Keratinocyte (primary cell): ENCODE measurements at regions not wholly inside any gene's neighbourhood (a gene's known extent, or its start where the extent isn't known, plus 50 kb on each side); places are given as distances from the start of the nearest gene placed in this dataset.
A peak's percentile ranks its signal among the peaks of the same experiment; 100 is the strongest.

ENCODE experiments used
- DNase-seq: peaks from one replicate; pipeline ENCODE4 v3.0.0-alpha.2; 2011; ENCODE audit warnings: low read depth, missing footprints, low spot score
- FAIRE-seq: peaks from 2 replicates; lab custom pipeline; 2011; peaks lifted over from hg19 to GRCh38; lab: Jason Lieb, UNC
- H2AFZ ChIP-seq: 2 replicates; pipeline ENCODE4 v1.6.0; 2012; ENCODE audit warnings: low read length, control low read depth, inconsistent platforms; ENCODE audit not compliant: control insufficient read depth
- H3K27ac ChIP-seq: 2 replicates; pipeline ENCODE4 v1.5.1; 2011; ENCODE audit warnings: low read length; ENCODE audit not compliant: control insufficient read depth, insufficient read depth
- H3K27me3 ChIP-seq: 3 replicates; pipeline ENCODE4 v1.6.0; 2011; ENCODE audit warnings: low read length; ENCODE audit not compliant: control insufficient read depth, insufficient read depth; ENCODE audit errors: extremely low read depth
- H3K36me3 ChIP-seq, 2 experiments: 2 replicates in 1 of 2; 3 replicates in 1 of 2; pipeline ENCODE4 v1.5.1; 2011; ENCODE audit warnings: low read length in 2 of 2, mild to moderate bottlenecking in 1 of 2; ENCODE audit not compliant: control insufficient read depth in 2 of 2, insufficient read depth in 2 of 2; ENCODE audit errors: extremely low read depth in 1 of 2
- H3K4me1 ChIP-seq: 3 replicates; pipeline ENCODE4 v1.5.1; 2011; ENCODE audit warnings: low read length; ENCODE audit not compliant: control insufficient read depth, insufficient read depth; ENCODE audit errors: extremely low read depth
- H3K4me2 ChIP-seq: 3 replicates; pipeline ENCODE4 v1.6.0; 2011; ENCODE audit warnings: low read depth, low read length; ENCODE audit not compliant: control insufficient read depth, insufficient read depth; ENCODE audit errors: extremely low read depth
- H3K4me3 ChIP-seq, 3 experiments: fragments of 200-600 bp in 1 of 3; sonication (generic) in 1 of 3; 2 replicates in 2 of 3; 3 replicates in 1 of 3; pipeline ENCODE4 v1.5.1; 2011 to 2016; ENCODE audit warnings: low read length in 3 of 3, mild to moderate bottlenecking in 3 of 3, control low read depth in 2 of 3, inconsistent platforms in 1 of 3, low read depth in 1 of 3, mixed read lengths in 1 of 3, mixed run types in 1 of 3, moderate library complexity in 1 of 3; ENCODE audit not compliant: control insufficient read depth in 2 of 3, insufficient read depth in 2 of 3; ENCODE audit errors: extremely low read depth in 1 of 3
- H3K79me2 ChIP-seq: 2 replicates; pipeline ENCODE4 v1.6.0; 2012; ENCODE audit warnings: low read length; ENCODE audit not compliant: control insufficient read depth, insufficient read depth
- H3K9ac ChIP-seq: 3 replicates; pipeline ENCODE4 v1.6.0; 2011; ENCODE audit warnings: low read length; ENCODE audit not compliant: control insufficient read depth, insufficient read depth; ENCODE audit errors: extremely low read depth
- H3K9me1 ChIP-seq: 3 replicates; pipeline ENCODE4 v1.6.0; 2011; ENCODE audit warnings: low read length; ENCODE audit not compliant: control insufficient read depth, insufficient read depth; ENCODE audit errors: extremely low read depth
- H3K9me3 ChIP-seq: 2 replicates; pipeline ENCODE4 v1.5.1; 2012; ENCODE audit warnings: low read depth, low read length; ENCODE audit not compliant: control insufficient read depth
- H4K20me1 ChIP-seq: 3 replicates; pipeline ENCODE4 v1.6.0; 2011; ENCODE audit warnings: low read length; ENCODE audit not compliant: control insufficient read depth, insufficient read depth; ENCODE audit errors: extremely low read depth
- EZH2 ChIP-seq: IDR thresholded peaks from one replicate; pipeline ENCODE4 v1.6.1; 2012; ENCODE audit warnings: inconsistent platforms, mild to moderate bottlenecking, low read length, moderate library complexity
- dilution Hi-C: fragments of 300-500 bp; cut with MboI; formaldehyde crosslinking; loops from one replicate; pipeline ENCODE4 v1.7.0; 2020; ENCODE audit warnings: low sequenced_read_pairs; ENCODE audit not compliant: extremely low pct_ligation_motif_present
- TF ChIP-seq, protein P1 (sequence below), 3 experiments: IDR thresholded peaks in 1 of 3; conservative IDR thresholded peaks in 1 of 3; optimal IDR thresholded peaks in 1 of 3; 2 replicates in 2 of 3; 3 replicates in 1 of 3; pipeline versions ENCODE3 to v1.5.1; 2011; ENCODE audit warnings: low read length in 3 of 3, mild to moderate bottlenecking in 3 of 3, moderate library complexity in 2 of 3, control low read depth in 1 of 3, inconsistent platforms in 1 of 3; ENCODE audit not compliant: insufficient read depth in 2 of 3; ENCODE audit errors: extremely low read depth in 1 of 3

DNA sequence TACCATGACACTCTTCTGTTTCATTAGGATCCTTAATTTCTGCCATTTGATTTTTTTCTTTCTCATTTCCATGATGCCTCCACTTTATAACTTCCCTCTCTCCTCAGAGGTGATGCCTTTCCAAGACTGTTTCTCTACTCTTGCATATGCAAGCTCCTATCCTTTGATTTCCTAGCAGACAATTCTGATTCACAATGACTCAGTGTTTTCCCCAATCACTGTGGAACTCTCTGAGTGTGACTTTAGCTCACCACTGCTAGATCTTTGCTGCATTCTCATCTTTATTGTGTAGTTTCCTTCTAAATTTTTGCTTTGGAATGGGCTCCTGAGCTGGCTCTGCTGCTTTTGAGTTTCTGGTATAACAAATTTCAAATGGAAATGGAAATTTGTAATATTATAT is 184.9 kb downstream of the TINAG start:
- H3K36me3 ChIP-seq: no peaks in the 10 kb centered on the region
- no peak overlapping the region for H3K4me2 ChIP-seq
- H3K9ac ChIP-seq: no peak overlapping the region
- no peaks in the 10 kb centered on the region for H3K79me2 ChIP-seq
- peaks cover 17% of the 10 kb centered on the region for H3K4me1 ChIP-seq
- DNase-seq (peak; percentile 17), FAIRE-seq (peak; percentile 96)
- no peaks in the 10 kb centered on the region for H3K27me3 ChIP-seq
- TF ChIP-seq, protein P1, sequence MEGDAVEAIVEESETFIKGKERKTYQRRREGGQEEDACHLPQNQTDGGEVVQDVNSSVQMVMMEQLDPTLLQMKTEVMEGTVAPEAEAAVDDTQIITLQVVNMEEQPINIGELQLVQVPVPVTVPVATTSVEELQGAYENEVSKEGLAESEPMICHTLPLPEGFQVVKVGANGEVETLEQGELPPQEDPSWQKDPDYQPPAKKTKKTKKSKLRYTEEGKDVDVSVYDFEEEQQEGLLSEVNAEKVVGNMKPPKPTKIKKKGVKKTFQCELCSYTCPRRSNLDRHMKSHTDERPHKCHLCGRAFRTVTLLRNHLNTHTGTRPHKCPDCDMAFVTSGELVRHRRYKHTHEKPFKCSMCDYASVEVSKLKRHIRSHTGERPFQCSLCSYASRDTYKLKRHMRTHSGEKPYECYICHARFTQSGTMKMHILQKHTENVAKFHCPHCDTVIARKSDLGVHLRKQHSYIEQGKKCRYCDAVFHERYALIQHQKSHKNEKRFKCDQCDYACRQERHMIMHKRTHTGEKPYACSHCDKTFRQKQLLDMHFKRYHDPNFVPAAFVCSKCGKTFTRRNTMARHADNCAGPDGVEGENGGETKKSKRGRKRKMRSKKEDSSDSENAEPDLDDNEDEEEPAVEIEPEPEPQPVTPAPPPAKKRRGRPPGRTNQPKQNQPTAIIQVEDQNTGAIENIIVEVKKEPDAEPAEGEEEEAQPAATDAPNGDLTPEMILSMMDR (optimal IDR thresholded peaks at IDR 0.05 in 1 of 3, IDR thresholded peaks at IDR 0.05 in 1 of 3, conservative IDR thresholded peaks at IDR 0.05 in 1 of 3; ENCODE audit: extremely low read depth in 1 of 3, insufficient read depth in 2 of 3, low read length in 3 of 3): no peak
- no peak for TF ChIP-seq EZH2
- dilution Hi-C loops: no loop called here
- H3K4me3 ChIP-seq: no peak overlapping the region
- no peaks in the 10 kb centered on the region for H3K9me1 ChIP-seq
- H4K20me1 ChIP-seq: no peaks in the 10 kb centered on the region
- peak overlapping the region; percentile 89 for H3K27ac ChIP-seq
- no peak overlapping the region for H2AFZ ChIP-seq
- no peaks in the 10 kb centered on the region for H3K9me3 ChIP-seq

DNA sequence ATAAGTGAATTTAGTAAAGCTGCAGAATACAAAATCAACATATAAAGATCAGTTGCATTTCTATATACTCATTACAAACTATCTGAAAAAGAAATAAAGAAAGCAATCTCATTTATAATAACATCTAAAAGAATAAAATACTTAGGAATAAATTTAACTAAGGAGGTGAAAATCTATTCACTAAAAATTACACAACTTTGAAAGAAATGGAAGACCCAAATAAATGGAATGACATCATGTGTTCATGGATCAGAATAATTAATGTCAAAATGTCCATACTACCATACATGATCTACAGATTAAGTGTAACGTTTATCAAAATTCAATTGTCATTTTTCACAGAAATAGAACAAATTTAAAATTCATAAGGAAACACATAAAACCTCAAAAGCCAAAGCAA is 194.9 kb downstream of the TINAG start:
- no peaks in the 10 kb centered on the region for H3K9me3 ChIP-seq
- no peaks in the 10 kb centered on the region for H3K79me2 ChIP-seq
- no peak for DNase-seq
- H3K4me2 ChIP-seq: no peak overlapping the region
- H4K20me1 ChIP-seq: no peaks in the 10 kb centered on the region
- H2AFZ ChIP-seq: no peak overlapping the region
- H3K4me3 ChIP-seq: no peak overlapping the region
- H3K36me3 ChIP-seq: no peaks in the 10 kb centered on the region
- no peak for TF ChIP-seq EZH2
- TF ChIP-seq, protein P1 (optimal IDR thresholded peaks at IDR 0.05 in 1 of 3, IDR thresholded peaks at IDR 0.05 in 1 of 3, conservative IDR thresholded peaks at IDR 0.05 in 1 of 3; ENCODE audit: extremely low read depth in 1 of 3, insufficient read depth in 2 of 3, low read length in 3 of 3): no peak
- no peak overlapping the region for H3K27ac ChIP-seq
- H3K9me1 ChIP-seq: no peaks in the 10 kb centered on the region
- H3K4me1 ChIP-seq: no peaks in the 10 kb centered on the region
- dilution Hi-C loops: no loop called here
- no peak for FAIRE-seq
- H3K9ac ChIP-seq: no peak overlapping the region
- no peaks in the 10 kb centered on the region for H3K27me3 ChIP-seq
